GM10248 (cell line): ENCODE measurements at regions not wholly inside any gene's neighbourhood (a gene's known extent, or its start where the extent isn't known, plus 50 kb on each side); places are given as distances from the start of the nearest gene placed in this dataset.

Experiments
- CTCF ChIA-PET: fragments of 300-600 bp; sonication (Branson Sonifier 250); formaldehyde crosslinking; extraction: SDS; loops from one replicate; lab custom pipeline; 2021; ENCODE audit warnings: antibody characterized with exemption; lab: Yijun Ruan, JAX
- POLR2A ChIA-PET: fragments of 350-650 bp; sonication (Branson Sonifier 250); formaldehyde crosslinking; extraction: SDS; loops from one replicate; lab custom pipeline; 2020; ENCODE audit warnings: antibody characterized with exemption; lab: Yijun Ruan, JAX
- DNase-seq: peaks from one replicate; pipeline ENCODE4 v3.0.0; 2012; ENCODE audit errors: extremely low spot score
- CTCF ChIP-seq: IDR thresholded peaks from 2 replicates; pipeline ENCODE4 v1.5.1; 2012; ENCODE audit warnings: mild to moderate bottlenecking, low read depth; ENCODE audit errors: extremely low read depth, missing control alignments, control extremely low read depth

- CTCF ChIA-PET = no interaction called here
- POLR2A ChIA-PET = no interaction called here
- no peak for TF ChIP-seq CTCF
- no peak for DNase-seq
Observed at GRCh38 chr6:63058601-63059000, 152.7 kb upstream of the FKBP1C start.

GRCh38 chr6:63063631-63064271, 147.5 kb upstream of the FKBP1C start:
- CTCF ChIA-PET = no interaction called here
- TF ChIP-seq CTCF = no peak
- DNase-seq = no peak
- POLR2A ChIA-PET = no interaction called here

GRCh38 chr6:63066055-63066704, 145.1 kb upstream of the FKBP1C start:
- POLR2A ChIA-PET = no interaction called here
- peak; percentile 25 for TF ChIP-seq CTCF
- peak; percentile 23 for DNase-seq
- CTCF ChIA-PET = interaction anchor here (0.7 kb wide), 2 partner anchors 110 to 206 kb away, joined by 3 to 4 read pairs; no protein-coding TSS in a partner anchor

- POLR2A ChIA-PET = no interaction called here
- no peak for DNase-seq
- no peak for TF ChIP-seq CTCF
- CTCF ChIA-PET = no interaction called here
Observed at GRCh38 chr6:63094947-63095346, 116.3 kb upstream of the FKBP1C start.

- ChIA-PET POLR2A (no interaction called here), CTCF (interaction anchor here (1.1 to 1.2 kb wide), 2 partner anchors 21 to 686 kb away, joined by 3 read pairs; no protein-coding TSS in a partner anchor)
- TF ChIP-seq CTCF = no peak
- peak; percentile 12 for DNase-seq
Observed at GRCh38 chr6:63097222-63097621, 114.0 kb upstream of the FKBP1C start.

- CTCF ChIA-PET = no interaction called here
- POLR2A ChIA-PET = no interaction called here
- DNase-seq = no peak
- no peak for TF ChIP-seq CTCF
Observed at GRCh38 chr6:63098789-63099188, 112.5 kb upstream of the FKBP1C start.
